ENCODE measurements at regions not wholly inside any gene's neighbourhood (a gene's known extent, or its start where the extent isn't known, plus 50 kb on each side); places are given as distances from the start of the nearest gene placed in this dataset.

DNA sequence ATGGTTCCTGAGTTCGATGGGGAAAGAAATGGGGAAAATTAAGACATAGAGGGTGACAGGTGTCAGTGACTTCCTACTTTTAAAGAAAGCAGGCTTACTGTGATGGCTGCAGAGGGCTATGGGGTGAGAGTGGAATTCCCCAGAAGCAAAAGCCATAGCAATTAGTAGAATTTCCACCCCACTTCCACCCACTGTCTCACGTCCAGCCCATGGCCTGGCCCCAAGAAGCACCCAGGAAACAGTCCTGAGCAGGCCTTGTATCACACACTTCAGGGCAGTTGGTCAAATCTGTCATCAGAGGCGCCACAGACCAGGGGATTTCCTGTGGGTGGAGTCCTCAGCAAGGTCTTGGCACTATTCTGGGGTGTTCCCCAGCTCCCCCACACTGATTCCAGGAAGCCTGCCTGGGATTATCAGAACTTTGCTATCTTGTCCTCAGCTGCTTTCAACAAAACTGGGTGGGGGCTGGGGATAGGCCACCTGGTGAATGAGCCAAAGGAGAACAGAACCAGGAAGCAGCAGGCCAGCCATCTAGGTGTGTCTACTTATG is 120.1 kb upstream of the CCND2 start:
- Histone ChIP-seq H3K79me2 (ENCODE audit: control insufficient read depth, insufficient read depth, low read length) (no peaks in the 10 kb centered on the region; the same call in 1 of the 2 replicates), H2AFZ (ENCODE audit: control insufficient read depth, low read depth, low read length) (peak overlapping the region; percentile 62), H3K4me1 (ENCODE audit: control insufficient read depth, insufficient read depth, low read length) (peaks cover 64% of the 10 kb centered on the region), H3K27ac (ENCODE audit: control insufficient read depth, insufficient read depth) (peak overlapping the region; percentile 92), H4K20me1 (ENCODE audit: control insufficient read depth, insufficient read depth) (no peaks in the 10 kb centered on the region), H3K4me3 (peak overlapping the region; percentile 3; the same call in 1 of the 2 replicates), H3K27me3 (replicated peaks in 1 of 2; ENCODE audit: control insufficient read depth in 2 of 2, insufficient read depth in 2 of 2, low read length in 1 of 2) (no peaks in the 10 kb centered on the region), H3K36me3 (ENCODE audit: control insufficient read depth in 2 of 2, insufficient read depth in 2 of 2, low read length in 1 of 2) (no peaks in the 10 kb centered on the region), H3K9ac (ENCODE audit: control insufficient read depth, insufficient read depth, low read length) (peak overlapping the region; percentile 49), H3K4me2 (ENCODE audit: control insufficient read depth, insufficient read depth) (peak overlapping the region; percentile 30), H3K9me3 (replicated peaks; ENCODE audit: control insufficient read depth, insufficient read depth, low read length) (no peaks in the 10 kb centered on the region; the same call in 2 of the 3 replicates)
- WGBS (ENCODE audit: insufficient coverage, insufficient replicate concordance, low lambda C conversion rate, missing lambda C conversion rate): 2% methylated on average over 3 of the region's 3 CpGs
- in situ Hi-C loops (cut with MboI) (no loop called here), intact Hi-C loops (cut with micrococcal nuclease; ENCODE audit: unreplicated experiment) (loop anchor here (1.0 to 2.0 kb wide), 5 partner anchors 17 to 119 kb away; partner anchors contain the start of gene CCND2)
- SMC1A ChIA-PET (ENCODE audit: uncharacterized antibody, unreplicated experiment): interaction anchor here (1.0 to 19.0 kb wide), 14 partner anchors 10 to 120 kb away, joined by 3 to 344 read pairs (median 11); partner anchors contain the start of gene CCND2
- ATAC-seq: peak; percentile 85
- CTCF ChIA-PET: interaction anchor here (0.8 to 6.0 kb wide), 11 partner anchors 11 to 123 kb away, joined by 3 to 35 read pairs (median 18); no protein-coding TSS in a partner anchor
- peak; percentile 94 for DNase-seq (ENCODE audit: low read depth, low spot score)
- no TSS peak for BruUV-seq (replicated peaks)
- POLR2A ChIA-PET: interaction anchor here (0.7 to 7.8 kb wide), 11 partner anchors 9 to 125 kb away, joined by 3 to 84 read pairs (median 5); partner anchors contain the start of gene CCND2
- RAD21 ChIA-PET (ENCODE audit: unreplicated experiment): interaction anchor here (0.9 to 6.4 kb wide), 15 partner anchors 9 to 123 kb away, joined by 3 to 69 read pairs (median 10); partner anchors contain the start of gene CCND2
- peak; percentile 77 for FAIRE-seq
- TF ChIP-seq NR2C2 (IDR thresholded peaks at IDR 0.05; ENCODE audit: borderline replicate concordance, control insufficient read depth, insufficient read length, low read depth) (no peak), CHD1 (IDR thresholded peaks at IDR 0.05; ENCODE audit: low read depth, low read length) (no peak), ZNF207 (IDR thresholded peaks at IDR 0.05; ENCODE audit: borderline replicate concordance) (no peak), RELA (IDR thresholded peaks at IDR 0.05; ENCODE audit: borderline replicate concordance, partially characterized antibody) (peak; percentile 98), IRF4 (IDR thresholded peaks at IDR 0.05; ENCODE audit: low read depth, low read length) (peak; percentile 38; the same call in 1 of the 2 replicates), E2F4 (IDR thresholded peaks at IDR 0.05; ENCODE audit: low read depth, low read length) (no peak), TCF7 (IDR thresholded peaks at IDR 0.05; ENCODE audit: borderline replicate concordance) (no peak), CTCF (IDR thresholded peaks at IDR 0.05 in 2 of 3, conservative IDR thresholded peaks at IDR 0.05 in 1 of 3; ENCODE audit: control insufficient read depth in 2 of 3, extremely low read depth in 1 of 3, insufficient read depth in 1 of 3, low read depth in 3 of 3, low read length in 3 of 3) (peak; percentile 8 to 19 (median 13); a peak in 2 of 6 replicates), NBN (IDR thresholded peaks at IDR 0.05) (peak; percentile 80; the same call in 1 of the 2 replicates), CBX5 (IDR thresholded peaks at IDR 0.05; ENCODE audit: low read depth) (no peak), LARP7 (IDR thresholded peaks at IDR 0.05) (0 out of 2 replicates have a peak, but pooled peaks have one; percentile 58), SP1 (IDR thresholded peaks at IDR 0.05; ENCODE audit: low read depth, low read length) (no peak)
- TF ChIP-seq, protein P1, sequence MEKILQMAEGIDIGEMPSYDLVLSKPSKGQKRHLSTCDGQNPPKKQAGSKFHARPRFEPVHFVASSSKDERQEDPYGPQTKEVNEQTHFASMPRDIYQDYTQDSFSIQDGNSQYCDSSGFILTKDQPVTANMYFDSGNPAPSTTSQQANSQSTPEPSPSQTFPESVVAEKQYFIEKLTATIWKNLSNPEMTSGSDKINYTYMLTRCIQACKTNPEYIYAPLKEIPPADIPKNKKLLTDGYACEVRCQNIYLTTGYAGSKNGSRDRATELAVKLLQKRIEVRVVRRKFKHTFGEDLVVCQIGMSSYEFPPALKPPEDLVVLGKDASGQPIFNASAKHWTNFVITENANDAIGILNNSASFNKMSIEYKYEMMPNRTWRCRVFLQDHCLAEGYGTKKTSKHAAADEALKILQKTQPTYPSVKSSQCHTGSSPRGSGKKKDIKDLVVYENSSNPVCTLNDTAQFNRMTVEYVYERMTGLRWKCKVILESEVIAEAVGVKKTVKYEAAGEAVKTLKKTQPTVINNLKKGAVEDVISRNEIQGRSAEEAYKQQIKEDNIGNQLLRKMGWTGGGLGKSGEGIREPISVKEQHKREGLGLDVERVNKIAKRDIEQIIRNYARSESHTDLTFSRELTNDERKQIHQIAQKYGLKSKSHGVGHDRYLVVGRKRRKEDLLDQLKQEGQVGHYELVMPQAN (conservative IDR thresholded peaks at IDR 0.05): peak; percentile 12; the same call in 1 of the 2 replicates
- TF ChIP-seq, protein P2, sequence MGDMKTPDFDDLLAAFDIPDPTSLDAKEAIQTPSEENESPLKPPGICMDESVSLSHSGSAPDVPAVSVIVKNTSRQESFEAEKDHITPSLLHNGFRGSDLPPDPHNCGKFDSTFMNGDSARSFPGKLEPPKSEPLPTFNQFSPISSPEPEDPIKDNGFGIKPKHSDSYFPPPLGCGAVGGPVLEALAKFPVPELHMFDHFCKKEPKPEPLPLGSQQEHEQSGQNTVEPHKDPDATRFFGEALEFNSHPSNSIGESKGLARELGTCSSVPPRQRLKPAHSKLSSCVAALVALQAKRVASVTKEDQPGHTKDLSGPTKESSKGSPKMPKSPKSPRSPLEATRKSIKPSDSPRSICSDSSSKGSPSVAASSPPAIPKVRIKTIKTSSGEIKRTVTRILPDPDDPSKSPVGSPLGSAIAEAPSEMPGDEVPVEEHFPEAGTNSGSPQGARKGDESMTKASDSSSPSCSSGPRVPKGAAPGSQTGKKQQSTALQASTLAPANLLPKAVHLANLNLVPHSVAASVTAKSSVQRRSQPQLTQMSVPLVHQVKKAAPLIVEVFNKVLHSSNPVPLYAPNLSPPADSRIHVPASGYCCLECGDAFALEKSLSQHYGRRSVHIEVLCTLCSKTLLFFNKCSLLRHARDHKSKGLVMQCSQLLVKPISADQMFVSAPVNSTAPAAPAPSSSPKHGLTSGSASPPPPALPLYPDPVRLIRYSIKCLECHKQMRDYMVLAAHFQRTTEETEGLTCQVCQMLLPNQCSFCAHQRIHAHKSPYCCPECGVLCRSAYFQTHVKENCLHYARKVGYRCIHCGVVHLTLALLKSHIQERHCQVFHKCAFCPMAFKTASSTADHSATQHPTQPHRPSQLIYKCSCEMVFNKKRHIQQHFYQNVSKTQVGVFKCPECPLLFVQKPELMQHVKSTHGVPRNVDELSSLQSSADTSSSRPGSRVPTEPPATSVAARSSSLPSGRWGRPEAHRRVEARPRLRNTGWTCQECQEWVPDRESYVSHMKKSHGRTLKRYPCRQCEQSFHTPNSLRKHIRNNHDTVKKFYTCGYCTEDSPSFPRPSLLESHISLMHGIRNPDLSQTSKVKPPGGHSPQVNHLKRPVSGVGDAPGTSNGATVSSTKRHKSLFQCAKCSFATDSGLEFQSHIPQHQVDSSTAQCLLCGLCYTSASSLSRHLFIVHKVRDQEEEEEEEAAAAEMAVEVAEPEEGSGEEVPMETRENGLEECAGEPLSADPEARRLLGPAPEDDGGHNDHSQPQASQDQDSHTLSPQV (IDR thresholded peaks at IDR 0.05): peak; percentile 31; the same call in 1 of the 2 replicates
